Sigmoid colon (tissue), 4 donors: ENCODE measurements at regions not wholly inside any gene's neighbourhood (a gene's known extent, or its start where the extent isn't known, plus 50 kb on each side); places are given as distances from the start of the nearest gene placed in this dataset.

Experiments used
- EP300 ChIP-seq, 4 donors: sonication (generic); formaldehyde crosslinking; IDR thresholded peaks; one replicate each; pipeline ENCODE4 v1.6.1; 2017; ENCODE audit warnings: antibody characterized with exemption in 4 of 4
- POLR2AphosphoS5 ChIP-seq, 4 donors: sonication (generic); formaldehyde crosslinking; IDR thresholded peaks; one replicate each; pipeline ENCODE4 v1.6.1; 2017; ENCODE audit warnings: antibody characterized with exemption in 4 of 4
- TF ChIP-seq, protein P1 (sequence below), 4 experiments: fragments of 450-650 bp in 3 of 4; fragments of 200-600 bp in 1 of 4; IDR thresholded peaks; one replicate each; pipeline ENCODE4 v1.5.1; 2016 to 2019; ENCODE audit warnings: antibody characterized with exemption in 4 of 4, mild to moderate bottlenecking in 3 of 4, moderate library complexity in 2 of 4

DNA sequence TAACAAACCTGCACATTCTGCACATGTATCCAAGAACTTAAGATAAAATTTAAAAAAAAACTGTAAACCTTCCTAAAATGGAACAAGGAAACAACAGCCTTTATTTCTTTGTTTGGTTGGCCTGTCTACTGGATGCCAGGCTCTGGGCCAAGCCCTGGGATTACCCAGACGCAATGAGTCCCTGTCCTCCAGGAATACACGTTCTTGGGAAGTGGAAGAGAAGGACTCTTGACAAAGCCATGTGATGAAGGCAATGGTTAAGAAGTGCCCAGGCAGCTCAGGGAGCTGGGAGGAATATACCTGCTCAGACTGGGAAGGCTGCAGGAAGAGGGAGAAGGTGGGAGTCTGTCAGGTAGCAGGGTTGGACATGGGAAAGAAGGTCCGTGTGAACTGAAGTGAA is 115.4 kb downstream of the AXIN2 start:
- TF ChIP-seq, protein P1, sequence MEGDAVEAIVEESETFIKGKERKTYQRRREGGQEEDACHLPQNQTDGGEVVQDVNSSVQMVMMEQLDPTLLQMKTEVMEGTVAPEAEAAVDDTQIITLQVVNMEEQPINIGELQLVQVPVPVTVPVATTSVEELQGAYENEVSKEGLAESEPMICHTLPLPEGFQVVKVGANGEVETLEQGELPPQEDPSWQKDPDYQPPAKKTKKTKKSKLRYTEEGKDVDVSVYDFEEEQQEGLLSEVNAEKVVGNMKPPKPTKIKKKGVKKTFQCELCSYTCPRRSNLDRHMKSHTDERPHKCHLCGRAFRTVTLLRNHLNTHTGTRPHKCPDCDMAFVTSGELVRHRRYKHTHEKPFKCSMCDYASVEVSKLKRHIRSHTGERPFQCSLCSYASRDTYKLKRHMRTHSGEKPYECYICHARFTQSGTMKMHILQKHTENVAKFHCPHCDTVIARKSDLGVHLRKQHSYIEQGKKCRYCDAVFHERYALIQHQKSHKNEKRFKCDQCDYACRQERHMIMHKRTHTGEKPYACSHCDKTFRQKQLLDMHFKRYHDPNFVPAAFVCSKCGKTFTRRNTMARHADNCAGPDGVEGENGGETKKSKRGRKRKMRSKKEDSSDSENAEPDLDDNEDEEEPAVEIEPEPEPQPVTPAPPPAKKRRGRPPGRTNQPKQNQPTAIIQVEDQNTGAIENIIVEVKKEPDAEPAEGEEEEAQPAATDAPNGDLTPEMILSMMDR (IDR thresholded peaks at IDR 0.05), result no peak
- TF ChIP-seq EP300 (IDR thresholded peaks at IDR 0.05), result no peak
- no peak for TF ChIP-seq POLR2AphosphoS5 (IDR thresholded peaks at IDR 0.05)
